Stimulated activated CD4-positive, alpha-beta T cell treated with anti-CD3 and anti-CD28 coated beads, Interleukin-4, amount 100 ng/mL, for 24 hours (primary cell): ENCODE measurements at regions not wholly inside any gene's neighbourhood (a gene's known extent, or its start where the extent isn't known, plus 50 kb on each side); places are given as distances from the start of the nearest gene placed in this dataset.

Source experiments
- DNase-seq: peaks from one replicate; pipeline ENCODE4 v3.0.0-alpha.2; 2020

DNA sequence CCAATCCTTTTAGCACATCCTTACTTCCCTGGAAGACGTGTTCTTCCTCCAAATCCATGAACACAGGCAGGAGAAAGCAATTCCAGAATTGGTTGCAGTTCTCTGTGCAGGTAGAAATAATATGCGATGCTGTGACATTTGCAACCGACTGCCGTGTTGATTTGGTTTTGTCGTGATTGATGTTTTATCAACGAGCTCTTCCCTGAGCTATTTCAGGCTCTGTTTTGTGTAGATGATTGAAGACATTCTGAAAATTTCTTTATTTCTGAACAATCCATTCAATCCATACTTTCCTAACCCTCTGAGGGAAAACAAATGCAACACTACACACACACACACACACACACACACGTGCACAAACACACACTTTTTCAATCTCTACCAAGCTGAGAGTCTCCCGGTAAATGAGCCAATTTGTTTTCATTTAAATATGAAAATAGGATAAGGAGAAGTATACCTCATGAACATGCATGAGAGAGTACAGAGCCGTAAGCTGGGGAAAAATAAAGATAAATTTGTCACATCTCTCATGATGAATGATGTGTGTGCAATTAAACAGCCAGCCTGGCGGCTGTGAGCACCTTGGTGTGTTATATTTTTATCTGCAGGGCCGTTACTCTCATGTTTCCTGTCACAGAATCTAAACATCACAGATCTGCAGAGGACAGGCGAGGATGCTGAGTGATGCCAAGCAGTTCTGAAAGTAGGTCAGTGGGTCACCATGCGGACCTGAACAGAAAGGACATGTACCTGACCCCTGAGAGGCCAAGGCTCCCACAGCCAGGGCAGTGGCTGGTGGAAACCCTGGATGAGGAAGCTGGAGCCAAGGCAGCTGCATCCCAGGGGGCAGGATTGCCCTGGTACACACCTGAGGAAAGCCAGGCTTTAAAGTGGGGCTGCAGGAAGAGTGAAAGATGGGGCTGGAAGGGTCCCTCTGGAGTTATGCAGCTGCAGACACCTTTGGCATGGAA is 64.8 kb downstream of the PDCL3 start:
- DNase-seq: no peak

DNA sequence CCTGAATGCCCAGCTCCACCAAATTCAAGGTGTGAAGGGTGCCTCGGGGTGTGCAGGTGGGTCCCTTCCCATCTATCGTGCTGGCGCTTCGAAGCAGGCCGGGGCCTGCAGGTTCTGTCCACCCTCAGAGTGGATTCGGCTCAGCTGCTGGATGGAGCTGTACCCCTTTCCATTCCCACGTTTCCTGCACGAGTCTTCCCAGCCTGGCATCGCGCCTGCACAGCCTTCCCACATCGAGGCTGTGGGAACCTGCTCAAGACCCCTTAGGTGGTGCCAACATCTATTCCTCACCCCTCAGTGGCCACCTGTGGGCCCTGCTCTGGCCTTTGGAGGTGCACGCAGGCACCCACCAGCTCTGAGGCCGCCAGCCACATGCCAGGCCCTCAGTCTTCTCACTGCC is 65.7 kb downstream of the PDCL3 start:
- no peak for DNase-seq

DNA sequence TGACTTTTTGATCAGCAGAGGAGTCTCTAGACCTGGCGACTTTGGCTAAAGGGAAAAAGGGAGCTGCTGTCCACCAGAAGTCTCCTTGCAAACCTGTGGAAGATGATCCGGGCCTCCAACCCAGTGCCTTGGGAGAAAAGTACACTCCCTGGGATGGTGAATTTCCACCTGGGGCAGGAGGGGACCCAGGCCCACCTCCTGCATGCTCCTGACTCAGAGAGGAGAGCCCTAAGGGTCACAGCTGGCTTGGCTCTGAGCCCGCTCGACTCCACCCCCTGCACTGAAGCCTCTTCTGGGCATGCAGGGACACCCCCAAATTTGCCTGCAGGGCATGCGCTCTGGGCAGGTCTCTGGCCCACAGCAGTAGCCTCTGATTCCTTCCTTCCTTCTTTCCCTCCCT is 66.5 kb downstream of the PDCL3 start:
- no peak for DNase-seq

DNA sequence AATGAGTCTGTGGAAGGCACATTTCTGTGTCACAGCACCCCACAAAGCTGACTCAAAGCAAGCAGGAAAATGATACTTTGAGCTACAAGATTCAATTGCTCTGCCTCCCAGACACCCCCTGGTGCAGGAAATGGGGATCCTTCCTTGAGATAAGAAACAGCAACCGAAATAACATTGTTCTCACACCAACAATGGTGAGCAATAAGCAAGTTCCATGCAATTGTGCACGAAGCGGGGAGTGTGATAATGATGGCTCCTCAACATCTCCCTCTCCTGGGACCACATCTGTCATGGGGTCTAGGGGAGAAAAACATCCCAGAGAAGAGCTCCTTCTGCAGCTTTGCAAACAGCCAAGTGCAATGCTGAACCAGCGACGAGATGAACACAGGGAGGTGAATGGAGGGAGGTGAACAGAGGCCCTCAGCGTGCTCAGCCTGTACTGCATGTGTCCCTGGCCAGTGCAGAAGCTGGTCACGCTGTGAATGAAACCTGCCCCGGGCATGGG is 67.7 kb downstream of the PDCL3 start:
- no peak for DNase-seq

DNA sequence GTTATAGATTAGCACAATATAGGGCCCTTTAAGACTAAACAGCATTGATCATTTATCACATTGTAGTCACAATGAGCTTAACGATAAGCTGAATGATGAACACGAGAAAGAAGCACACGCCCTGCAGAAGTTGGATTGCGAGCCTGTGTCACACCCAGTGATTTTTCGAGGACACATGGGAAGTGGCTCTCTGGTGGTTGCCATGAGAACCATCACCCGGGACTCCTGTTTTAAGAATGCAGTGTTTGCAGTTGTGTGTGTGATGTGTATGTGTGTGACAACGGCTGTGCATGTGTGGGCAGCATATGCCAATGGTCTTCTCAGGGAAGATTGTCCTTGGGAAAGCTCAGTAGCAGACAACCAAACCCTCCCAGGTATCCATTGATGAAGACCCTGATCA is 69.2 kb downstream of the PDCL3 start:
- DNase-seq: no peak

DNA sequence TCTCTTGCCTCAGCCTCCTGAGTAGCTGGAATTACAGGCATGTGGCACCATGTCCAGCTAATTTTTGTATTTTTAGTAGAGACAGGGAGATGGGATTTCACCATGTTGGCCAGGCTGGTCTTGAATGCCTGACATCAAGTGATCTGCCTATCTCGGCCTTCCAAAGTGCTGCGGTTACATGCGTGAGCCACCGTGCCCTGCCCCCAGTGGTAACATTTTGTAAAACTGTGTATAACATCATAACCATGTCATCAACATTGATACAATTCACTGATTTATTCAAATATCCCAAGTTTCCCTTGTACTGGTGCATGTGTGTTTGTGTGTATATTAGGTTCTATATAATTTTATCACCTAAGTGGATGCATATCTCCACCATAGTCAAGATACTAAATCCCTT is 70.0 kb downstream of the PDCL3 start:
- no peak for DNase-seq

DNA sequence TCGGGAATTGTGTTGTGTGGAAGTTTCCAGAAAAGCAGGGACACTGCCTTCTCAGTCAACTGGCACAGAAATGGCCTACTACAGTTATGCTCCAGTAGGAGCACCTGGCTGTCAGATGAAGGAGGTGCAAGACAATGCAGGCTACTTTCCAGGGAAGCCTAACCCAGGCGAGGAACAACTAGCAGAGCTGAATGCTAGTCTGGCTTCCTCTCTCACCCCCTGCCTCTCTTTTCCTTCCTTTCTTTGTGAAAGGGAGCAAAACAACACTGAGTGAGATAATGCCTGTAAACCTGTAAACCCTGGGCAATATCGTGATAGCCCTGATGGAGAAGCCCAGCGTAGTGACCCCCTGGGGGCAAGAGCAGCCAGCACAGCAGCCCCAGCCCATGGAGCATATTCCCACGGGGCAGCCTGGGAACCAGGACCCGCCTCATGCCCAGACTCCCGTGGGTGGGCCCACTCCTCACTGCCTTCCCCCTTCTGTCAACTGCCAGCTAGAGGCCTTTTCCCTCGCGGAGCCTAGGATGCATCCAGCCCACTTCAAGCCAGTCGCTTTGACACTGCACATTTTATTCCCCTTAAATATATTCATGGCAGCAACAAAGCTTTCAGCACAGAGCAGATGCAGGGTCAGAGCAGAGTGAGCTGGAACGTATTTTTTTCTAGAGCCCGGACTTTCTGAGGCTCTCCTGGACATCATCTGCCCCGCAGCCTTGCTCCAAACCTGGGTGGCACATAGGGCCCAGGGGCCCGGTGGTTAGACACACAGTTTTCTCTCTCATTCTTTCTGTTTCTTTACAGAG is 77.0 kb downstream of the PDCL3 start:
- DNase-seq: no peak

DNA sequence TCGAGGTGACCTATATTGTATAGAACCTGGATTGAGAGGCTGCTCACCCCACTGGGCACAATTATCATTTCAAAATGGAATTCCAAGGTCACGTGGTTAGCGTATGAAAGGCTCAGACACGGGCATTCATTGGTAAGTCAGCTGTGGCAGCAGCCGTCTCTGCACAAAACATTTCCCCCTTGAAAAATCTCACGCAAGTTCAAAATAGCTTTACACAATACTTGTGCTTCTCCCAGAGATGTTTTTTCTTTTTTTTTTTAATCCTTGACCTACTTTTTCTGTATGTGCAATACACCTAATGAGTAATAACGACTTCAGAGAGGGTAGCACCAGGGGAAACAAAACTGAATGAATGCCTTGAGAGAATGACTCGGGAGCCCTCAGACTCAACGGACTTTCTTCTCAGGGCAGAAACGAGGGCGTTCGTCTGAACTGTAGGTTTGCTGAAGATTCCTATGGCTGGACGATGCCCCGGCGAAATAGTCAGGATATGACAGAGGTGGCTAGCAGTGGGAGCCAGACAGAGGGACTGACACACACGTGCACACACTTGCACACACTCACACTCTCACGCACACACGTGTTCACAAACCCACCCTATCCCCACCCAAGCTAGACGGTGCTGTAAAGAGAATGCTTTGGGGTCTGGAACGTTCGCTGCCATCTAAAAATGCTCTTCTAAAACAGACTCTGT is 77.8 kb downstream of the PDCL3 start:
- no peak for DNase-seq

DNA sequence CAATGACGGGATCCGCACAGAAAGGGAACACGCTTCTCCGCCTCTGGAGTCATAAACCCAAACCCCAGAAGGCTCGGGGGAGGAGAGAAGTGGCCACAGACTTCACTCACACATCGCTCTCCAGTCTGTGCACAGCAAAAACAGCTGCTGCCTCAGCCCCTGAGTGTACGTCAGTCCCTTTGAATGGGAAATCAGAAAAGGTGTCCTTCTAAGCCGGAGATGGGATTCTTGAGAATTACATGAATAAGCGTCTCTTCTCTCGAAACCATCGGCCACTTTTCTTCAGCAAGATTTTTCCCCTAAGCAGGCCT is 78.3 kb downstream of the PDCL3 start:
- DNase-seq: no peak

DNA sequence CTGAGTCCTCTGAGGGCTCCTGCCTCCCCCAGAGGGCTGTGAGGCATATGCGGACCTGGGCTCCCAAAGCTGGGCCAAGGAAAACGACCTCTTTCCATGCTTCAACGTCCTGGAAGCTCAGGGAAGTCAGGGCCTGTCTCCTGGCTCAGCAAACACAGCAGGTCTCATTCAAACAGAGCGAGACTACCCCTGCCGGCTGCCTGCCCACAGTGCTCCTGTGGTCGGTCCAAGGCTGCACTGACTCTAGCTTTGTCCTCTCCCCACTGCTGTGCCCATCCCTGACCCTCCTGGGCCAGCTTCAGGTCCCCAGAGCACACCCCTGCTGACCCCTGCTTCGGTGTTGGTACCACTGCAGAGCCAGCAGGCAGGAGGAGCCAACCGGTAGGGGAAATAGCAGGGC is 79.6 kb downstream of the PDCL3 start:
- no peak for DNase-seq

DNA sequence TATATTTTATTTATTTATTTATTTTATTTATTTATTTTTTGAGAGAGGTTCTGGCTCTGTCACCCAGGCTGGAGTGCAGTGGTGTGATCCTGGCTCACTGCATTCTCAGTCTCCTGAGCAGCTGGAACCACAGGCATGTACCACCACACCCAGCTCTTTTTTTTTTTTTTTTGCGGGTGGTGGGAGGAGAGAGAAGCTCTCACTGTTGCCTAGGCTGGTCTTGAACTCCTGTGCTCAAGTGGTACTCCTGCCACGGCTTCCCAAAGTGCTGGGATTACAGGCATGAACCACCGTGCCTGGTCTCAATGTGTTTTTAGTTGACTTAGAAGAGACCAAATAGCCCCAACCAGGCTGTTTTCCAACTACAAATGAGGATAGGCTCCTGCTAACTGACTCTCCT is 80.7 kb downstream of the PDCL3 start:
- no peak for DNase-seq

DNA sequence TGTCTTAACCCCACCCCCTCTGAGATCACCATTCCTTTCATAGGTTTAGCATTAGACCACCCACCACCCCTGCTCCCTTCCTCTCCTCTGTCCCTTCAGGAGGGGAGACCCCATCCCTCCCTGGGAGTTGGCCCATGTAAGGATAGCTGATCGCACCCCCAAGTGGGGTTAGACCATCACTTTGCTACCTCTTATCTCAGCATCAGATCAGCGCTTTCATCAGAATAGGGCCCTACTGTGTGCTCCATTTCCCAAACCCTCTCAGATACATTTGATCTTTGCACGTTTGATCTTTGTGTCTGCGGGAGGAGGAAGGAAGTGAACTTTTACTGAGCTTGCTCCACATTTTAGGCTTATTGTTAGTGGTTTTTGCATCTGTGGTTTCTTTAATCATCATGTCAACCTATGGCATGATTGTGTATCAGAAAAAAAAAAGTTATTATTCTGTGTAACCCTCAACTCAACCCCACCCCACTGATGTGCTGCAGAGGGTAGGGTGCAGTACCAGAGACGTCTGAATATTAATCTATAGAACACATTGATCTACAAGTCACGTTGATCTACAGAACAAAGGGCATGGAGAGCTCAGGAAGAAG is 81.2 kb downstream of the PDCL3 start:
- DNase-seq: no peak

DNA sequence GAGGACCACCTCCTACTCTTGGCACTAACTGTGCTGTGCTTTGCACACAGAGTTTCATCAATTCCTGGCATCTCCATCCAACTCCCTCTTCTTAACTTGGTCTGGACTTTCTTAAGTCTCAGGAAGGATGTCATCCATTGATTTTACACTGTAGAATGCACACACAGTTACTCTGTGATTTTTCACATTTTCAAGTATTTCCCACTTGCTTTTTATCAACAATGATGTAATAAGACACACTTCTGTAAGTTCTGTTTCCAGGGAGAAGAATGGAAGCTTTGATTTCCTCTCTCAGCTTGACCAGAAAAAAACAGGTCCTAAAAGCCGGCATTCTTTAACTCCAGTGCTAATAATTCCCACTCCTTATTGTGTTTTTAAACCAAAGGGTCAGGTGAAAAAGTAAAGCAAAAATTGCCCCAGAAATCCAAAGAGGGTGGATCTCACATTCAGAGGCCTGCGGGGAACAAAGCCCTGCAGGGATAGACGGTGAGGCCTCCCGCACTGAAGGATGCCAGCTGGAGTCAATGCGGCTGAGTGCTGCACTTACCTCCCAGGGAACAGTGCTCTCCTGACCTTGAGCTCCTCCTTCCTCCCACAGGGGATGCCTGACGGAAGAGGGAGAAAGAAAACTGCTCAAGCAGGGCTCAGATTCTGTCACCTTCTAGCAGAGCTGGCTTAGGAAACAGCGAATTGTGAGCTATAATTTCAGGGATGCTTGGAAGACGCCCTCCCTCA is 83.1 kb downstream of the PDCL3 start:
- no peak for DNase-seq

DNA sequence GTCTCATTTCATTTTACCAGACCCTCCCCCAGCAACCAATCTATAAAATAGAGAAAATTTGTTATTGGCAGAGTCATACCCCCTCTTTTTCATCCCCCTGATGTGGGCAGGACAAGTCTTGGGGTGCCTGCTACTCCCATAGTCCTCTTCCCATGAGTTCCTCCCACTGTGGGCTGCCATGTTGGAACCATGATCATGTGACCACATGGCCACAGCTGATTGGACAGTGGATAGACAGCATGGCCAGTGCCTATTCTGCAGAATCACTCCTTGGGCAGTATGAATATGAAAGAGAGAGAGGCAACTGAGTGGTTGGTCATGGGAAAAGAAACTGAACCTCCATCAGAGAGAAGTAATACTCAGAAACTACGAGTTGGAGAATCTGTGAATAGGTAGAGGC is 84.9 kb downstream of the PDCL3 start:
- no peak for DNase-seq

DNA sequence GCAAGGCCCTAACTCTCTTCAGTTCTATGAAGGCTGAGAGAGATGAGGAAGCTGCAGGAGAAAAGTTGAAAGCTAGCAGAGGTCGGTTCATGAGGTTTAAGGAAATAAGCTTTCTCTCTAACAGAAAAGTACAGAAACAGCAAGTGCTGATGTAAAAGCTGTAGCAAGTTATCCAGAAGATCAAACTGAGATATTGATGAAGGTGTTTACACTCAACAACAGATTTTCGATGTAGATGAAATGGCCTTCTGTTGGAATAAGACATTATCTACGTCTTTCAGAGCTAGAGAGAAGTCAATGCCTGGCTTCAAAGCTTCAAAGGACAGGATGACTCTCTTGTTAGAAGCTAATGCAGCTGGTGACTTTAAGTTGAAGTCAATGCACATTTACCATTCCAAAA is 87.4 kb downstream of the PDCL3 start:
- no peak for DNase-seq

DNA sequence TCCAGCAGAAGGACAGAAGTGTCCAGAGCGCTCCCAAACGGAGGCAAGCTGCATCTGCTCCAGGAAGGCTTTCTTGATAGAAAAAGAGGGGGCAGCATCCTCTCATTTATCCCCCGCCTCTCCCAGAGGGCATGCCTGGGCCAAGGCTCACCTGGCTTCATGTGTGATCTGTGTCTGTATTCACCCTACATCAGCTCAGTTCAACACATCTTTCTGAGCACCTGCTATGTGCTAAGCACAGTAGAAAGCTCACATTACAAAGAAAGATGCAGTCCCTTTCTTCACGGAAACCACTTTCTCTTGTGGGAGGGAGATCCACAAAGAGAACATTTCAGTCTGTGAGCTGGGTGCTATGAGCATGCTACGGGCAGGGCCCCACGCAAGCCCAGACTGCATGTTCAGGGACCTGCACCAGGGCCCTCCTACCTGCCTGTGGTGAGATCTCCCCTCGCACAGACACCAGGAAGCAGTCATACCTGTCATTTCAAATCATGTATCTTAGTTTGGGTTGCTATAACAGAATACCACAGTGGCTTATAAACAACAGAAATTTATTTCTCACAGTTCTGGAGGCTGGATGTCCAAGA is 90.7 kb downstream of the PDCL3 start:
- no peak for DNase-seq

DNA sequence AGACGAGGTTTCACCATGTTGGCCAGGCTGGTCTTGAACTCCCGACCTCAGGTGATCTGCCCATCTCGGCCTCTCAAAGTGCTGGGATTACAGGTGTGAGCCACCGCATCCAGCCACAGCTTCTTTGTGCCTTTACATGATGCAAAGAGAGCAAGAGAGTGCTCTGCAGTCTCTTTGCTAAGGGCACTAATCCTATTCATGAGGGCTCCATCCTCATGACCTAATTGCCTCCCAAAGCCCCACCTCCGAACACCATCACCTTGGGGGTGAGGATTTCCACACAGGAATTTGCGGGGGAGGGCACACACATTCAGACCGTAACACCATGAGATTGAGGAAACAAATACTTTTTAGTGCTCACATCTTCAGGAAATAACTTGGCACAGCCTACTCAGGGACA is 91.8 kb downstream of the PDCL3 start:
- DNase-seq: no peak

DNA sequence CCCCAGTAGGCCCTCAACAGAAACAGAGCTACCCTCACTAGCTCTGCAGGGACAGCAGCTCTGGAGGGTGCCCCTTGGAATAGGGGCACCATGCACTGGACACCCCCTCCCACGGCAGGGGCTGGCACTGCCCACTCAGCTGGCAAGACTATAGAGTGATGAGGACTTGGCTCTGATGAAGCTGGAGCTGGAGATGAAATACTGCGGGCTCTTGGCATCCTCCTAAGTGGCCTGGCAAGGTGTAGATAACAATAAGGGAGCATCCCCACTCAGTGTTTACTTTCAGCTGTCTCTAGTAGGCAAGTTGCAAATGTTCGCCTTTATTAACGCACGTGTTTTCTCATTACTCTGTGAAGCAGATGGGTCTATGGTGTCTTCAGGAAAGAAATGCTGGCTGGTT is 92.7 kb downstream of the PDCL3 start:
- DNase-seq: no peak

DNA sequence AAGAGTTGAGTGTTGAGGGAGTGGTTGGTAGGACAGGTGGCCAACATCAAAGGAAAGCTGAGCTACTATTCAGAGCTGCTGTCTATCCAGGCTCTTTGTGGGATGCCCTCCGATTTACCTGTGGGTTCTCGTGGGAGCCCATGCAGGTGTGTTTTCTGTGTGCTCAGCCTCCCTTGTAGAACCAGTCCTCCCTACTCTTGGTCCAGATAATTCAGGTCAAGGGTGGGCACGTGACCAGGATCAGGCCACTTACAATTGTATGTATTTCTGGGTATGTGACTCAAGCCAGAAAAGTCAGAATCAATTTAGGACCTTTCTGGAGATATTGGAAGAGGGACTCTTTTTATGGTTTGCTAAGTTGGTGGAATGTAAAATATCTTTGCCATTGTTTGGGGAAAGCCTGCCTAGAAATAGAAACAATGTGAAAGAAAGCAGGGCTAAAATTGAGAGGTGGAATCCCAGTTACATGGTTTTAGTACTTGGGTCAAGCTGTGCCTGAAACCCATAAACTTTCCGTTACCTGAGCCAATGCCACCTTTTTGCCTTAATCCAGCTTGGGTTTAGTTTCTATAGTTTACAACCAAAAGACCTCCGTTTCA is 93.2 kb downstream of the PDCL3 start:
- no peak for DNase-seq

DNA sequence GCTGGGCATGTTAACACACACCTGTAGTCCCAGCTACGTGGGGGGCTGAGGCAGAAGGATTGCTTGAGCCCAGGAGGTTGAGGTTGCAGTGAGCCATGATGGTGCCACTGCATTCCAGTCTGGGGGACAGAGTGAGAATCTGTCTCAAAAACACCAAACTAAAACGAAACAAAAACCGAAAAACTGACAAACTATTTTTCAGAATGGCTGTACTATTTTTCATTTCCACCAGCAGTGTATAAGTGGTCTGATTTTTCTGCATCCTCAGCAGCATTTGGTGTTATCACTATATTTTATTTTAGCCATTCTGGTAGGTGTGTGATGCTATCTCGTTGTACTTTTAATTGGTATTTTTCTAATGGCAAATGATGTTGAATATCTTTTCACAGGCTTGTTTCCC is 95.2 kb downstream of the PDCL3 start:
- no peak for DNase-seq

DNA sequence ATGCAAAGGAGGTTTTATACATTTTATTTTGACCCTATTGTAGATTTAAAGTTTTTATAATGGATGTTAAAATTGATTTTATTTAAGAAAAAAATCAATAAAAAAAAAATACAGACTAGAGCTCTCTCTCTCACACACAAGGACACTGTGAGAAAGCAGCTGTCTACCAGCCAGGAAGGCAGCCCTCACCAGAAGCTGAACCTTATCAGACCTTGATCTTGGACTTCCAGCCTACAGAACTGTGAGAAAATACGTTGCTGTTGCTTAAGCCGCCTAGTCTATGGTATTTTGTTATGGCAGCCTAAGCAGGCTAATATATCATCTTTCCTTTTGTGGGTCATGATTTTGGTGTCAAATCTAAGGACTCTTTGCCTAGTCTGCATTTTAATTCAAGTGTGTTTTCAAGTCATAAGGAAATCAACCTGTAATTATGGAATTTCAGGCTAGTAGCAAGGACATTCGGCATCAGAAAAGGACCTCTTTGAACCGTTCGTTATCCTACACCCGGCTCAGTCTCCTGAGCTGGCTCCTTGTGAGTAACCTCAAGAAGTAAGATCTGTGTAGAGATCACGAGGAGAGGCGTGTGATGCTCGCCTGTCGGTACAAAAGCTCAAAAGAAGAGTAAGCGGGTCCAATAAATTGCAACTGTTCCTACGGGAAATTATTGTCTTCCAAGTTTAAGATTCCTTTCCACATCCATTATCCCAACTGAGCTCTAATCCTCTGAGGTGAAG is 98.2 kb downstream of the PDCL3 start:
- no peak for DNase-seq
